HG03457 (cell line): ENCODE measurements at regions not wholly inside any gene's neighbourhood (a gene's known extent, or its start where the extent isn't known, plus 50 kb on each side); places are given as distances from the start of the nearest gene placed in this dataset.

Experiments
- ATAC-seq: cut with Tn5 transposase; IDR thresholded peaks from one replicate; pipeline ENCODE4 v1.9.1; 2021; ENCODE audit warnings: moderate number of reproducible peaks; ENCODE audit not compliant: unreplicated experiment

DNA sequence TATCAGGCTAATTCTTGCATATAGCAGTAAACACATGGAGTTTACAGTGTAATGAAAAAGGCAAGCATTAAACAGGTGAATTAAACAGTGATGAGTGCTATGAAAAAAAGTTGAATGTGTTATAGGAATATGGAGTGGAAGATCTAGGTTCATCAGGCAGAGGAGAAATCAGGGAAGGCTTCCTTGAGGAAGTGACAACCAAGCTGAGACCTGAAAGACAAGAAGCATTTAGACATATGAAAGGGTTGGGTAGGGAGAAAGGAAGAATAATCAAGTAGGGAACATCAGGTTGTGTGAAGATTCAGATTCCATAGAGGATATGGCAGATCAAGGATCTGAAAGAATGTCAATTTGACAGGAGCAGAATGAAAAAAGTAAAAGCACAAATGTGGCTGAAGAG lies 612.5 kb downstream of the PRELID2 start:
- no peak for ATAC-seq

DNA sequence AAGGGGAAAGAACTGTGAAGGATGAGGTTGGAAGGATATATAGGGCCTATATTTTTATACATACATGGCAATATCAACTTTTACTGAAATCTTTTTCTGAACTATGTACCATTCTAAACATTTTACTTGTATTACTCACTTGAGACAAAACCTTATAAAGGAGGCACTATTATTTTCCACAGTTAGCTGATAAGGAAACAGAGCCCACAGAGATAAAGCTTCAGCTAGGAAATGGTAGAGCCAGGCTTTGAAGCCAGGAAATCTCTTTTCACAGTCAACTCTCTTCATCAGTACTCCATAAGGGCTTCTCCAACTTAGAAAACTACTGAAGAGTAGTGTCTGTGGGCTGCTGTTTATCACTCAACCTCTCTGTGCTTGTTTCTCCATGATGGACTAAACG lies 613.7 kb downstream of the PRELID2 start:
- no peak for ATAC-seq

GRCh38 chr5:145220481-145220880 lies 614.7 kb downstream of the PRELID2 start:
- ATAC-seq: no peak

- ATAC-seq: no peak
These were observed 616.2 kb downstream of the PRELID2 start for GRCh38 chr5:145218982-145219381.

DNA sequence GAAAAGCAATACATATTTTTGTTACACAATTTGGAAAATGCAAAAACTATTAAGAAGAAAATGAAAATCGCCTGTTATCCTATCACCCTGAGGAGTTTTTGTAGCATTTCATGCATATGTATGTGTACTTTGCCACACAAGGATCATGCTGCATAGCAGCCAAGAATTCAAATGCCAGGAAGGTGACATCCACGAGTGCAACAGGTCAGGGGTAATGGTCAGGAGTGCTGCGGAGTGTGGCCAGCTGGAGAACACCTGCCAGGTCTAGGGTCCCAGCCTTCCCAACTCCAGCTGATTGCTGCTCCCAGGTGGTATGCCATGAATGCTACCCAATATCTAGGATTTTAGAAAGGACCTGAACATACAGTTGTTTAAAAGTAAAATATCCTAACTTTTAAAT lies 617.1 kb downstream of the PRELID2 start:
- ATAC-seq: no peak

DNA sequence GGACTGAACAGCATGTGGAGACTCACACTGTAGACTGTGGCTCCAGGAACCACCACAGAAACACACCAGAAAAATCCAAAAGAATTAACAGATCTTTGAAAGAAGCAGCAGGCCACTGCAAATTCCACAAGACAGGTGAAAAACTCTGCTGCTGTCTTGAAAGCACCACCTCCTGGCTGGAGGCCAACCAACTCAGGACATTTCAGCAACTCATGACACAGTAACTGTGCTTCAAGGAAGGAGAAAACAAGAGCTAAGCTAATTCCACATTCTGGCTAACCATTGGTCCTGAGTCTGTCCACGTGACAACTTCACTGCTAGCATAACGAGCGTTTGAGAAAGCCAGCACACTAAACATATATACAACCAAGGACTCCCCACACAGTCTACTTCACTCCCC lies 625.1 kb downstream of the PRELID2 start:
- ATAC-seq: no peak

DNA sequence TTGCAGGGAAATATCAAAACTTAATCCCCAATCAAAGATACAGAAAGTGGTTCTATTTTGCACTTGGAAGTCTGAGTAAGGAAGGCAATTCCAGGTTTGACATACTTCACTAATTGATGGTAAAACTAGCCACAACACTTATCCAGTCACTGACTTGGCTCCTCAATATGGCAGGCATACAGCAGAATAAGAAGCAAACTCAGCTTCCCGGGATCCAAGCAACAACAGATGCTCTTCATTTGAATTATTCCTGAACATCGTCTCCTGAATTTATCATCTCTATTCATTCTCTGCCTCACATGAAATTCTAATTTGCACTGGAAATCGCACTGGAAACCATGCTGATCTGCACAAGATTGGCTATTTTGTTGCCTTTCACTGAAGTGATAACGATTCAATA lies 629.6 kb downstream of the PRELID2 start:
- no peak for ATAC-seq

GRCh38 chr5:145204743-145205142 lies 630.4 kb downstream of the PRELID2 start:
- no peak for ATAC-seq

- no peak for ATAC-seq
These were observed 631.9 kb downstream of the PRELID2 start for GRCh38 chr5:145203193-145203592.

- ATAC-seq: no peak
These were observed 636.4 kb downstream of the PRELID2 start for GRCh38 chr5:145198525-145199260.

- no peak for ATAC-seq
These were observed 645.4 kb downstream of the PRELID2 start for GRCh38 chr5:145189746-145190145.

DNA sequence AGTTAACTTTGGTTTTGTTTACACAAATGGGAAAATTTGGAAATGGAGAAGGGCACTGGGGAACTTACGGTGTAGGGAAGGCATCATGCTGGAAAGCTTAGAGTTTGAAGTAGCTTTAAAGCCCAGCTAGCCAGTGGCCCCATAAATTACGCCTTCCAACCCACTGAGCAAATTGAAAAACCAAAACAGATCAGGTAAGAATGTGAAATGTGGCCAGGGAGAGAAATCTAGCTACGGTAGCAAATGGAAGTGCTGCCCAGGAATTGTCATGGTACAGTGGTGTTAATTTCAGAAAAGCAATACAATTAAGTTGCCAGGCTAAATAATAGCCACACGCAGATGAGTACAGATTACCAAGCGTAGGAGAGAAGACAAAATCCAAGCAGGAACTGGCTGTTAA lies 654.8 kb downstream of the PRELID2 start:
- ATAC-seq: no peak

DNA sequence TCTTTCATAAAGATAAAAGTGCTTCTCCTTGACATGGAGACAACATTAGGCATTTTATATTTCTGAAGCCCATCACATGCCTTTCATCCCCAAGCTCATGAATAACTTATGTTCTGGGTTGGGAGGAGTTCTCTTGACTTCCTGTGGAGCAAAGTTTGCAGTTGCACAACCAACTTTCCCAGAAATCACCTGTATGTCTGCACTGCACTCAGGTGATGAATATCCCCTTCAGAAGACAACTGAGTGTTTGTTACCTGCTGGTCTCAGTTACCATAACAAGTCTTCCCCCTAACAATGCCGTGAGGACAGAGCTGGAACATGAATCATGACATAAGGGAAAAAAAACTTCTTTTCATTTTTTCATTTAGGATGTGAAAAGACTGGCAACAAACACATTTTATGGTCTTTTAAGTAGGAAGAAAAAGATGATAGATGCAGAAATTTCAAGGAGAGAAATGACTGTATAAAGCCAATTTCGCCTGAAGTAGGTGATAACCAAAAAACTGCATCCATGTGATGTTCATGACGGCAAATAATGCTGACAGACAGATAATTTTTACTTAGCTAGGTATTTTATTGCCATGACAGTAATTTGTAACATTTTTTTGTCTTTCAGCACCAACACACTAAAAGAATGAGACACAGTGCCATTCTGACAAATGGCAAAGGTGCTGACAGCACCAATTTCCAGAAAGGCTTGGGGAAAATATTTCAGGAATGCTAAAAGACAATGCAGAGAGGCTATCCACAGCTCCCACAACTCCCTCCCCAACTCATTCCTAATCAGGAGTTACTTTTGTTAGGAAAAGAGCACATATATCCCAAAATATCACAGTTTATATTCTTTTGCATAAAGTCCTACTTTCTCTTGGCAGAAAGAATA lies 656.3 kb downstream of the PRELID2 start:
- no peak for ATAC-seq

- ATAC-seq: no peak
These were observed 659.1 kb downstream of the PRELID2 start for GRCh38 chr5:145176041-145176440.

- no peak for ATAC-seq
These were observed 669.0 kb downstream of the PRELID2 start for GRCh38 chr5:145166110-145166509.

GRCh38 chr5:145163876-145164275 lies 671.3 kb downstream of the PRELID2 start:
- no peak for ATAC-seq

- no peak for ATAC-seq
These were observed 672.5 kb downstream of the PRELID2 start for GRCh38 chr5:145162626-145163025.

DNA sequence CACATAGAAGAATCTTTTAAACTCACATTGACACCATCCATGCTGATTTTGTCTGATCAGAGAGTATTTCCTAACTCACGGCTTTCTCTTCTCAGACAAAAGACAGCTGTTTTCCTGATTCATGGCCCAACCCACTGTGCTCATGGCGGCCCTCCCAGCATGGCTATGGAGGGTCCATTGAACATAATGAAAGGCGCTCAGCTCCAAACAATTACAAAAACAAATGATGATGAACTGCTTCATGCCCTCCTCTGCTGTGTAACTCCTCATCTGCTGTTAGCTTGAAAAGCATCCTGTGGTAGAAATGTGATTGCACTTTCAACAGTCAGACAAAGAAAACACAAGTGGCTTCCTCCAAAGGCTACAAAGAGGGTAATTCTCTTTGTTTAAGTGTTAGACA lies 673.8 kb downstream of the PRELID2 start:
- ATAC-seq: no peak

DNA sequence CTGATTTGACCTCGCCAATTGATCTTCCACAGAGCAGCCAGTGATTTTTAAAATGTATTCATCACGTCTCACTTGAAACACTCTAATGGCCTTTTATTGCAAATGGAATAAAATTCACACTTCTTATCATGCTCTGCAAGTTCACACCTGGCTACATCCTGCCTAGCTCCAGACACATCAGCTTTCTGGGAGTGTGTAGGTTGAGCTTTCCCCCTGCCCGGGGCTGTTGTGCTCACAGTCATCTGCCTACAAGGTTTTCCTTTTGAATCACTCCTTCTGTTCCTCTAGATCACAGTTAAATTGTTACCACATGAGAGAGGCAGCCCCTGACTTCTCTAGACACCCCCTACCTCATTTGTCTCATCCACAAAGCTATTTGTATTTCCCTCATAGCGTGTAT lies 674.5 kb downstream of the PRELID2 start:
- no peak for ATAC-seq

DNA sequence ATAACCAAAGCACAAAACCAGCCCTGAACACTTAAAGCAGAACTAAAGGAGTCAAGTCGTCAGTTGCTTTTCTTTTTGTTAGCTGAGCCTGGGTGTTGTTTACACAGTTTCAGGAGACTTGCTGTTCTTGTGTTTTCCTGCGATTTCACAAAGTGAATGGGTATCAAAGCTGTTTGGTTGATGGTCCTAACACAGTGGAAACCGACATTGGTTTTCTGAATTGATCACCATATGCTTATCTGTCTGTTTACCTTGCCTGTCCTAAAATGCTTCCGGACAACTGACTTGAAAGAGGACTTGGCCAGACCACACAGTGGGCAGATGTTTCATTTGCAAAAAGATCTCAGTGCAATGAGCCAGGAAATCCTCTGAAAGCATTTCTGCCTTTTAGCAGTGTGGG lies 676.4 kb downstream of the PRELID2 start:
- no peak for ATAC-seq

GRCh38 chr5:145157841-145158240 lies 677.3 kb downstream of the PRELID2 start:
- ATAC-seq: no peak

DNA sequence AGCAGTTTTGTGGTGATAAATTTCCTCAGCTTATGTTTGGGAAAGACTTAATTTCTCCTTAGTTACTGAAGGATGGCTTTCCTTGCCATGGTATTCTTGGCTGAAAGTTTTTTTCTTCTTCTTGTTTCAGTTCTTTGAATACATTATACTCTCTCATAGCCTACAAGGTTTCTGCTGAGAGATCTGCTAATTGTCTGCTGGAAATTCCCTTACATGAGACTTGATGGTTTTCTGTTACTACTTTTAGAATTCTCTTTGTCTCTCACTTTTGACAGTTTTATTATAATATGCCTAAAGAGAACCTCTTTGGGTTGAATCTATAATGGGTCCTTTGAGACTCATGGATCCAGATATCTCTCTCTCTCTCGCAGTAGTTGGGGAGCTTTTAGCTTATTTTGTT lies 693.6 kb downstream of the PRELID2 start:
- no peak for ATAC-seq
